ENCODE measurements at regions not wholly inside any gene's neighbourhood (a gene's known extent, or its start where the extent isn't known, plus 50 kb on each side); places are given as distances from the start of the nearest gene placed in this dataset.

GRCh38 chr10:86579883-86580520 lies 58.4 kb upstream of the WAPL start:
- H3K4me1 ChIP-seq (ENCODE audit: control insufficient read depth in 4 of 4, insufficient read depth in 4 of 4, low read length in 3 of 4): peaks cover 0 to 7% (median 1%) of the 10 kb centered on the region in 4 donors
- H3K9ac ChIP-seq (ENCODE audit: low read depth in 1 of 2, low read length in 2 of 2): no peak overlapping the region
- H3K27ac ChIP-seq (ENCODE audit: low read depth in 1 of 2, low read length in 2 of 2): no peak overlapping the region
- H3K4me3 ChIP-seq (ENCODE audit: low read depth in 1 of 3, low read length in 3 of 3): no peak overlapping the region
- H3K9me3 ChIP-seq (ENCODE audit: control insufficient read depth in 4 of 4, low read length in 3 of 4): no peaks in the 10 kb centered on the region
- TF ChIP-seq NR2F2 (IDR thresholded peaks at IDR 0.05): no peak
- TF ChIP-seq FOXA1 (IDR thresholded peaks at IDR 0.05): no peak
- no peak for TF ChIP-seq CTCF (IDR thresholded peaks at IDR 0.05; ENCODE audit: low read depth, low read length, missing input control)
- H3K36me3 ChIP-seq (ENCODE audit: control insufficient read depth in 4 of 4, insufficient read depth in 3 of 4, low read depth in 1 of 4, low read length in 3 of 4): no peaks in the 10 kb centered on the region
- 94% methylated on average over 5 of the region's 5 CpGs for WGBS
- no peak for DNase-seq (ENCODE audit: low spot score)
- H3K27me3 ChIP-seq (ENCODE audit: control insufficient read depth in 4 of 4, insufficient read depth in 4 of 4, low read length in 3 of 4): no peaks in the 10 kb centered on the region

- Histone ChIP-seq H3K4me1 (ENCODE audit: control insufficient read depth in 4 of 4, insufficient read depth in 4 of 4, low read length in 3 of 4) (peaks cover 0 to 10% (median 1%) of the 10 kb centered on the region in 4 donors), H3K27me3 (ENCODE audit: control insufficient read depth in 4 of 4, insufficient read depth in 4 of 4, low read length in 3 of 4) (no peaks in the 10 kb centered on the region), H3K27ac (ENCODE audit: low read depth in 1 of 2, low read length in 2 of 2) (no peak overlapping the region), H3K36me3 (ENCODE audit: control insufficient read depth in 4 of 4, insufficient read depth in 3 of 4, low read depth in 1 of 4, low read length in 3 of 4) (no peaks in the 10 kb centered on the region), H3K9me3 (ENCODE audit: control insufficient read depth in 4 of 4, low read length in 3 of 4) (no peaks in the 10 kb centered on the region), H3K9ac (ENCODE audit: low read depth in 1 of 2, low read length in 2 of 2) (no peak overlapping the region), H3K4me3 (ENCODE audit: low read depth in 1 of 3, low read length in 3 of 3) (no peak overlapping the region)
- whole genome bisulfite sequencing: 72% methylated on average over 1 of the region's 1 CpG
- DNase-seq (ENCODE audit: low spot score): no peak
- TF ChIP-seq HNF4A (conservative IDR thresholded peaks at IDR 0.05) (no peak), FOXA2 (IDR thresholded peaks at IDR 0.05) (no peak), EGR1 (IDR thresholded peaks at IDR 0.05; ENCODE audit: low read depth in 2 of 2) (no peak), CTCF (IDR thresholded peaks at IDR 0.05; ENCODE audit: low read depth, low read length, missing input control) (no peak), REST (IDR thresholded peaks at IDR 0.05) (no peak), JUND (IDR thresholded peaks at IDR 0.05) (no peak), NR2F2 (IDR thresholded peaks at IDR 0.05) (no peak), YY1 (IDR thresholded peaks at IDR 0.05) (no peak)
These were observed 58.9 kb upstream of the WAPL start for GRCh38 chr10:86580521-86580891.

- 67% methylated on average over 4 of the region's 4 CpGs for WGBS
- no peak for DNase-seq (ENCODE audit: low spot score)
- Histone ChIP-seq H3K4me3 (ENCODE audit: low read depth in 1 of 3, low read length in 3 of 3) (no peak overlapping the region), H3K9ac (ENCODE audit: low read depth in 1 of 2, low read length in 2 of 2) (no peak overlapping the region), H3K27me3 (ENCODE audit: control insufficient read depth in 4 of 4, insufficient read depth in 4 of 4, low read length in 3 of 4) (no peaks in the 10 kb centered on the region), H3K36me3 (ENCODE audit: control insufficient read depth in 4 of 4, insufficient read depth in 3 of 4, low read depth in 1 of 4, low read length in 3 of 4) (no peaks in the 10 kb centered on the region), H3K4me1 (ENCODE audit: control insufficient read depth in 4 of 4, insufficient read depth in 4 of 4, low read length in 3 of 4) (peaks cover 0 to 3% (median 0%) of the 10 kb centered on the region in 4 donors), H3K27ac (ENCODE audit: low read depth in 1 of 2, low read length in 2 of 2) (no peak overlapping the region), H3K9me3 (ENCODE audit: control insufficient read depth in 4 of 4, low read length in 3 of 4) (no peaks in the 10 kb centered on the region)
- peak; percentile 15 to 55 for TF ChIP-seq RAD21 (IDR thresholded peaks at IDR 0.05)
- TF ChIP-seq CTCF (IDR thresholded peaks at IDR 0.05; ENCODE audit: low read depth, low read length, missing input control): no peak
These were observed 62.4 kb upstream of the WAPL start for GRCh38 chr10:86583983-86584382.
